Effector CD8-positive, alpha-beta T cell (primary cell): ENCODE measurements at regions not wholly inside any gene's neighbourhood (a gene's known extent, or its start where the extent isn't known, plus 50 kb on each side); places are given as distances from the start of the nearest gene placed in this dataset.

Source experiments
- DNase-seq: peaks from one replicate; lab custom pipeline; 2025; lab: John Stamatoyannopoulos, UW

- no peak for DNase-seq
Measured at GRCh38 chr3:177934001-177934891, 602.0 kb upstream of the KCNMB2 start.

DNA sequence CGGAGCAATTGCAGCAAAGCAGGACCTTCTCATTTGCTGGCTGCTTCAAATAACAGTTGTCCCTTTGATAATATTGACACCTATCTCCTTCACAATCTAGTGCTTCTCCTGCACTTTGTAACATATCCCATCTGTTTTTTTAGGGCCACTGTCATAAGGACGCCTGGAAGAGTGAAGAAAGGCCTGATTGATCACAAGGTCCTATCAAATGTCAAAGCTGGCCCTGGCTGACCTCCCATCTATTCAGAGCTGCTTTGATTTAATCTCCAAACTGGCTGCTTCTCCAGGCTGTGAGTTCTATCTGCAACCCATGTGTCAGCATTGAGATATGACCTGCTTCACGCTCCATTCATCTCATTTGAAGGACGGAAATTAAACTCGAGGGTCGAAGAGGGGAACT is 601.2 kb upstream of the KCNMB2 start:
- DNase-seq, result no peak

GRCh38 chr3:177936721-177937120 is 599.5 kb upstream of the KCNMB2 start:
- DNase-seq, result no peak

- no peak for DNase-seq
Measured at GRCh38 chr3:177942911-177943310, 593.3 kb upstream of the KCNMB2 start.

GRCh38 chr3:177944228-177944661 is 592.0 kb upstream of the KCNMB2 start:
- DNase-seq, result no peak

DNA sequence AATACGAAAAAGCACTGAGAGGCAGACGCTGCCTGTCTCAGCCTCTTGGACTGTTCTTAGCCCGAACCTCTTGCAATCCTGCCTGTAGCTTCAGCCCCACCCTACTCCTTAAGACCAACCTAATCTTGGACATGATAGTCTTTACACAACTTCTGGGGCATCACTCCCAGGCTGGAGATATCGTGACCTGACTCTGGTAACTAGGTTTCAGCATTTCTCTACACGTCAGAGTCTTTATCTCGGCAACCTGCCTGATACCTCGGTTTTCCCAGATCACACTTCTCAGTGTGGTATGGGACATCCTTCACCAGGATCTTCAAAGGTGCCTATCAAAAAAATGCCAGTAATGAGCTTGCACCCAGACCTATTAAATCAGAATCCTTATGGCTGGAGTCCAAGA is 590.2 kb upstream of the KCNMB2 start:
- no peak for DNase-seq

GRCh38 chr3:177946497-177946896 is 589.7 kb upstream of the KCNMB2 start:
- DNase-seq, result no peak

GRCh38 chr3:177946936-177947335 is 589.3 kb upstream of the KCNMB2 start:
- DNase-seq, result no peak

GRCh38 chr3:177947901-177948300 is 588.3 kb upstream of the KCNMB2 start:
- DNase-seq, result no peak

DNA sequence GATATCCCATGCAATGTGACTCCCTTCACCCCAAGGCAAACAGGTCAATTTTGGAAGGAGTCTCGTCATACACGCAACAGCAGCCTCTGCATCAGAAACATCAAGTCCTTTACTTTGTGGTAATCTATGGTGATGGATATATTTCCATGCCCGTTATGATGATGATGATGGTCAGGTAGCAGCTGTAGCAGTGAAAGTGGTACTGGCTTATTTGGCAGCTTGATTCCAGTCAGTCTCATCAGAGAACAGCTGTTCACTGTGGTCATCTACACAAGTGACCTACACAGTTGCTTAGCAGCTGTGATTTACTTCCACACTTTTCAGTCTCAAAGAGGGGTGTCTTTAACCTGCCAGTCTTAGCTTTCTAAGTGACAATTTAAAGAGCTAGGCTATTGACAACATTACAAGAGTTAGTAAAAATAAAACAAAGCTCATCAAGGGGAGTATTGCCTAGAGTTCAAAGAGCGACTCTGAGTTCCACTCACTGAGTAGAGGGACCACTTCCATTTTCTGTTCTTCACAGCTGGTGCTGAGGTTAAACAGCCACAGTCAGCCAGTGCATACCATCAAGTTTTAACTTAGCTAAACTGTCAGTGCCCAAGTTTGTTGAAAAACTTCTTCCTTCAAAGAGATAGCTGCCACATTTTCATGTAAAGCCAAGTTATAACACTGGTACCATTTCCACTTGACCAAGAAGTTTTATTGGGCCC is 587.4 kb upstream of the KCNMB2 start:
- DNase-seq, result no peak

- DNase-seq, result no peak
Measured at GRCh38 chr3:177959188-177959587, 577.0 kb upstream of the KCNMB2 start.

DNA sequence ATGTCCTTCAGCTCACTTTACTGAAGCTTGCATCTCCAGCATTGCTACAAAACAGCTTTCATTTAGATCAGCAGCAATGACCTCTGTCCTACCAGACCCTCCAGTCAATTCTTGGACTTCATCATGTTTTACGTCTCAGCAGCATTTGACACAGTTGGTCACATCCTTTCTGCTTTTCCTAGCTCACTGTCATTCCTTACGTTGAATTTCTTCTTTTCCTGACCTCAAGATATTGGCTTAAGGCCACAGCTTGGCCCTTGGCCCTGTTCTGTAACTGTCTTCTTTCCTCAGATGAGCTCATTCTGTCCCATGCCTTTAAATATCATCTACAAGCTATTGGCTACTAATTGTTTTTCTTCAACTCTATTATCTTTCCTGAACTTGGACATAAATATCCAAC is 576.2 kb upstream of the KCNMB2 start:
- no peak for DNase-seq

DNA sequence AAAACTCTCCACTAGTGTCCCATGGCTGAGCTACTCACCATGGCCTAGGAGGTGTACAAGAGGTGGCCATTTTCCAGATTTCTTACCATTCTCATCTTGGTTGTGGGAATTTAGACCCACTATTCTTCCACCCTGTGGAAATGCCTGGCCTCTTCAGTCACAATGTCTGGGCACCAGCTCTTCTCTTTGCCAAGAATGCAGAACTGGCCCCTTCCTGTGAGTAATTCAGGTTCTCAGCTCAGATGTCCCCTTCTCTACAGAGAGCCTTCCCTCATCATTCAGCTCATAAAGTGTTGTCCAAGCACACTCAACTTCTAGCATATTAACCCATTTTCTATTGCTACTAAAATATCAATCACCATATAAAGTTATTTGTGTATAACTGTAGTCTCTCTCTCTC is 575.5 kb upstream of the KCNMB2 start:
- no peak for DNase-seq

- DNase-seq, result no peak
Measured at GRCh38 chr3:177961784-177962183, 574.5 kb upstream of the KCNMB2 start.

DNA sequence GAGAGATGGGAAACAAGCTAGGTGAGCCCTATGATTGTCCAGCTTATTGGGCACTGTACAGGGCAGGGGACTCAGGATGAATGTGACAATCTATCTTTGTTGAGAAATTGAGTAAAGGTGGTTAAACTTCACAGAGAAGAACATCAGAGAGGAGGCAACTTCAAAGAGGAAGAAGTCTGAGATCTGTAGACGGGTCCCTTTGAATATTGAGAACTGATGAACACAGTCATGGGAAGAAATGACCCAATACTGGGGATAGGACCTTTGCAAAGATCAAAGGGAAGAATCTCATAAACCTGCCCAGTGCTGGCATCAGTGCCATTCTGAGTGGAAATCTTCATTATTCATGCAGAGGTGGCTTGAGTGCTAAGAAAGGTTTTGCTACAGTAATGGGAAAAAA is 569.7 kb upstream of the KCNMB2 start:
- no peak for DNase-seq

- no peak for DNase-seq
Measured at GRCh38 chr3:177968891-177969290, 567.3 kb upstream of the KCNMB2 start.

DNA sequence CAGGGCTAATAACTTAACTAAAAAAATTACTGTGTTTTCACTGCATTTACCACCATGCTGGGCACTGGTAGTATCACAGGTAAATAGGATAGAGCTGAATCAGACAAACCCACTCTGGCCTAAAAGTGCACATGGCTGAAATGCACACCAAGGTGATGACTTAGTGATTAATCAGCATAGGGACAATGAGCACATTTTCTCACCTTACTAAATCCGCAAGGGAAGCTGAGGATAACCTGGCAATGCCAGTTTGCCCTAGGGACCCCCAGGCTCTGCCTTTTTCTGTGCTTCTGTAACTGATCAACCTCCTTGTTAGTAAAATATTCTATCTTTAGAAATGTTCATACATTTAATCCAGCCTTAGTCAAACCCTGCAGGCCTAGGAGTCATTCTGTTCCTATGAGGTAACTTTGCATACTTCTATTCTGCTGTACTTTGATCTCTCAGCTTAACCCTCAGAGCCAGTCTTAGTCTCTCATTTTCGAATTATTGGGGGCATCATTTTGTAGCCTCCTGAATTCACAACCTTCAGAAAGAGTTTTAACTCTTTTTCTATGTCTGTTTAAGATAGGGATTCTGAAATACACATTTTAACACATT is 562.9 kb upstream of the KCNMB2 start:
- DNase-seq, result no peak

- DNase-seq, result no peak
Measured at GRCh38 chr3:177976241-177976640, 560.0 kb upstream of the KCNMB2 start.

GRCh38 chr3:177976866-177977265 is 559.4 kb upstream of the KCNMB2 start:
- no peak for DNase-seq

- DNase-seq, result no peak
Measured at GRCh38 chr3:177977381-177978158, 558.7 kb upstream of the KCNMB2 start.

DNA sequence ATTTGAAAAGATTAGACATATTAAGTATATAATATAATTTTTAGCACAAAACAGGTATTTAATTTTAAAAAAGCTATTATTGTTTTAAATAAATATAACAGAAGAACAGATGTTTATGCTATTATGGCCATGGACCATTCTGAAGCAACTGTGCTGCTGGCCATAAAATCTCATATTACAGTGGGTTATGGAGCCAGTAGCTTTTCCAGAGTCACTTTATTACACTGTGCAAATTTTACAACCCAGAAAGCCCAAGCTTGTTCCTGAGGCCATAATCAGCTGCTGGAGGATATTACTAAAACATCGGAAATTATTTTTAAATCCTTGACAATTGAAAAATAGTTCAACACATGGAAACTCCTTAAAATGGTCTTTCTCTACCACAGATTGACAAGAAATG is 557.3 kb upstream of the KCNMB2 start:
- no peak for DNase-seq

DNA sequence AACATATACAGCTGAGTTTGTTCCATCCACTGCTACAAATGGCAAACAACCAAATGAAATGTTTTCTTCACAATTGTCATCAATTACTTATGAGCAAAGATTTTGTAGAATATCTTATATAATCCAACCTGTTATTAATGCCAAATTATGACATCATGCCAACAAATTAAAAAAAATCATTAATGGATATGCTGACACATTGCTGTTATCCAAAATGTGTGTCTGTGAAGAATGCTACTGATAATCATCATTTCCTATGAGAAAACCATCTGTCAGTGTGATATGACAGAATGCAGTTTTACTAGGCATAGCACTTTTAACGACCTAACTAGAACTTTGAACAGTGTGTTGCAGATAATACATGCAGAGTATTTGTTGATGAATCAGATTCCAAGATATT is 556.5 kb upstream of the KCNMB2 start:
- DNase-seq, result no peak
